ENCODE measurements at regions not wholly inside any gene's neighbourhood (a gene's known extent, or its start where the extent isn't known, plus 50 kb on each side); places are given as distances from the start of the nearest gene placed in this dataset.

DNA sequence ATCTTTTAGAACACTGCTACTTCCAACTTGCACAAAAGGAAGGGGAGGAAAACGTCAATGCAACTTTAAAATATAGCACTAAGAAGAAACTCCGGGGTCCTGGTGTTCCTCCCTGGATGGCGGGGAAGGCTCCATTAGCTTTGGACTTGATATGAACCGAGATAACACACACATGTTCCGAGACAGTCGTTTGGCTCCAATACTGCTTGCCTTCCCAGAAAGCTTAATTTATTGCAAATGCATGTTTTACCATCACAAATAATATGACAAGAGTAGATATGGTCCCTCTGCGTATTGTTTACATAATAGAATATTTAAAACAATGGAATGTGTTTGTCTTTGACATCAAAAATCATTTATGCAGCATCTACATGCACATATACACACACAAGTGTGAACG is 87.6 kb upstream of the CLMN start (continued):
- TF ChIP-seq, protein P1, sequence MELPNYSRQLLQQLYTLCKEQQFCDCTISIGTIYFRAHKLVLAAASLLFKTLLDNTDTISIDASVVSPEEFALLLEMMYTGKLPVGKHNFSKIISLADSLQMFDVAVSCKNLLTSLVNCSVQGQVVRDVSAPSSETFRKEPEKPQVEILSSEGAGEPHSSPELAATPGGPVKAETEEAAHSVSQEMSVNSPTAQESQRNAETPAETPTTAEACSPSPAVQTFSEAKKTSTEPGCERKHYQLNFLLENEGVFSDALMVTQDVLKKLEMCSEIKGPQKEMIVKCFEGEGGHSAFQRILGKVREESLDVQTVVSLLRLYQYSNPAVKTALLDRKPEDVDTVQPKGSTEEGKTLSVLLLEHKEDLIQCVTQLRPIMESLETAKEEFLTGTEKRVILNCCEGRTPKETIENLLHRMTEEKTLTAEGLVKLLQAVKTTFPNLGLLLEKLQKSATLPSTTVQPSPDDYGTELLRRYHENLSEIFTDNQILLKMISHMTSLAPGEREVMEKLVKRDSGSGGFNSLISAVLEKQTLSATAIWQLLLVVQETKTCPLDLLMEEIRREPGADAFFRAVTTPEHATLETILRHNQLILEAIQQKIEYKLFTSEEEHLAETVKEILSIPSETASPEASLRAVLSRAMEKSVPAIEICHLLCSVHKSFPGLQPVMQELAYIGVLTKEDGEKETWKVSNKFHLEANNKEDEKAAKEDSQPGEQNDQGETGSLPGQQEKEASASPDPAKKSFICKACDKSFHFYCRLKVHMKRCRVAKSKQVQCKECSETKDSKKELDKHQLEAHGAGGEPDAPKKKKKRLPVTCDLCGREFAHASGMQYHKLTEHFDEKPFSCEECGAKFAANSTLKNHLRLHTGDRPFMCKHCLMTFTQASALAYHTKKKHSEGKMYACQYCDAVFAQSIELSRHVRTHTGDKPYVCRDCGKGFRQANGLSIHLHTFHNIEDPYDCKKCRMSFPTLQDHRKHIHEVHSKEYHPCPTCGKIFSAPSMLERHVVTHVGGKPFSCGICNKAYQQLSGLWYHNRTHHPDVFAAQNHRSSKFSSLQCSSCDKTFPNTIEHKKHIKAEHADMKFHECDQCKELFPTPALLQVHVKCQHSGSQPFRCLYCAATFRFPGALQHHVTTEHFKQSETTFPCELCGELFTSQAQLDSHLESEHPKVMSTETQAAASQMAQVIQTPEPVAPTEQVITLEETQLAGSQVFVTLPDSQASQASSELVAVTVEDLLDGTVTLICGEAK (IDR thresholded peaks at IDR 0.05; ENCODE audit: borderline replicate concordance): no peak
- TF ChIP-seq RAD51 (IDR thresholded peaks at IDR 0.05): no peak
- TF ChIP-seq, protein P2, sequence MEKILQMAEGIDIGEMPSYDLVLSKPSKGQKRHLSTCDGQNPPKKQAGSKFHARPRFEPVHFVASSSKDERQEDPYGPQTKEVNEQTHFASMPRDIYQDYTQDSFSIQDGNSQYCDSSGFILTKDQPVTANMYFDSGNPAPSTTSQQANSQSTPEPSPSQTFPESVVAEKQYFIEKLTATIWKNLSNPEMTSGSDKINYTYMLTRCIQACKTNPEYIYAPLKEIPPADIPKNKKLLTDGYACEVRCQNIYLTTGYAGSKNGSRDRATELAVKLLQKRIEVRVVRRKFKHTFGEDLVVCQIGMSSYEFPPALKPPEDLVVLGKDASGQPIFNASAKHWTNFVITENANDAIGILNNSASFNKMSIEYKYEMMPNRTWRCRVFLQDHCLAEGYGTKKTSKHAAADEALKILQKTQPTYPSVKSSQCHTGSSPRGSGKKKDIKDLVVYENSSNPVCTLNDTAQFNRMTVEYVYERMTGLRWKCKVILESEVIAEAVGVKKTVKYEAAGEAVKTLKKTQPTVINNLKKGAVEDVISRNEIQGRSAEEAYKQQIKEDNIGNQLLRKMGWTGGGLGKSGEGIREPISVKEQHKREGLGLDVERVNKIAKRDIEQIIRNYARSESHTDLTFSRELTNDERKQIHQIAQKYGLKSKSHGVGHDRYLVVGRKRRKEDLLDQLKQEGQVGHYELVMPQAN (conservative IDR thresholded peaks at IDR 0.05): no peak

DNA sequence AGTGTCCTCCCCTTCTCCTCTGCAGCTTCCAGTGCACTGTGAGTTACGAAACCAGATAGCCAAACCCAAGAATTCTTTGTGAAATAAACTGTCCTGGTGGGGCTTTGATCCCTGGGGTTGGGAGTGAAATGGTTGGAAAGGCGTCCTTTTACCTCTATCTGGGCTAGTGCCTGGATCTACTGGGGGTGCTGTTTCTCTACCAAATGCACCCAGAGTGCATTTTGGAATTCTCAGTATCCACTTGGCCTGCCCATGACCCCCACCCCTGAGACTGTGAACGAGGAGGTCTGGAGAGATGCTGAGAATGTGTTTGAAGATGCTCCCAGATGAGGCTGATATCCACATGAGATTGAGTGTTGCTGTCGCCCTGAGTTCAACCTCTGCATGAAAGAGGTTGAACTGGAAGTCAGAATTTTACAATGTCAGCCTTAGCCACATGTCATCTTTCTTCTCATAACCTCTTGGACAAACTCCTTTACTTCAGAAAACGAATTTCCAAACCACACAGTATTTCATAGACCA is 87.1 kb upstream of the CLMN start:
- Histone ChIP-seq H2AFZ (ENCODE audit: control insufficient read depth, low read depth, low read length) (no peak overlapping the region), H3K4me3 (no peak overlapping the region), H3K36me3 (ENCODE audit: control insufficient read depth in 2 of 2, insufficient read depth in 2 of 2, low read length in 1 of 2) (no peaks in the 10 kb centered on the region; a peak in 1 of 4 replicates), H3K9me3 (replicated peaks; ENCODE audit: control insufficient read depth, insufficient read depth, low read length) (no peaks in the 10 kb centered on the region), H3K27ac (ENCODE audit: control insufficient read depth, insufficient read depth) (no peak overlapping the region), H3K79me2 (ENCODE audit: control insufficient read depth, insufficient read depth, low read length) (no peaks in the 10 kb centered on the region), H4K20me1 (ENCODE audit: control insufficient read depth, insufficient read depth) (no peaks in the 10 kb centered on the region), H3K9ac (ENCODE audit: control insufficient read depth, insufficient read depth, low read length) (no peak overlapping the region), H3K4me2 (ENCODE audit: control insufficient read depth, insufficient read depth) (no peak overlapping the region), H3K27me3 (replicated peaks in 1 of 2; ENCODE audit: control insufficient read depth in 2 of 2, insufficient read depth in 2 of 2, low read length in 1 of 2) (no peaks in the 10 kb centered on the region), H3K4me1 (ENCODE audit: control insufficient read depth, insufficient read depth, low read length) (no peaks in the 10 kb centered on the region)
- intact Hi-C loops (cut with micrococcal nuclease; ENCODE audit: unreplicated experiment) (no loop called here), in situ Hi-C loops (cut with MboI) (no loop called here)
- FAIRE-seq (no peak), ATAC-seq (no peak), DNase-seq (ENCODE audit: low read depth, low spot score) (no peak)
- ChIA-PET SMC1A (ENCODE audit: uncharacterized antibody, unreplicated experiment) (no interaction called here), RAD21 (ENCODE audit: unreplicated experiment) (no interaction called here), CTCF (no interaction called here), POLR2A (no interaction called here)
- WGBS (ENCODE audit: insufficient coverage, insufficient replicate concordance, low lambda C conversion rate, missing lambda C conversion rate): 75% methylated on average over 5 of the region's 5 CpGs
- TF ChIP-seq POU2F2 (IDR thresholded peaks at IDR 0.05; ENCODE audit: borderline replicate concordance, low read depth, low read length) (no peak), RBBP5 (conservative IDR thresholded peaks at IDR 0.05) (no peak), NFYA (IDR thresholded peaks at IDR 0.05; ENCODE audit: borderline replicate concordance, low read depth, low read length) (no peak), SPI1 (IDR thresholded peaks at IDR 0.05; ENCODE audit: borderline replicate concordance, insufficient read depth, low read depth, low read length) (no peak), MTA3 (IDR thresholded peaks at IDR 0.05; ENCODE audit: borderline replicate concordance, low read length) (no peak), HSF1 (IDR thresholded peaks at IDR 0.05; ENCODE audit: low read depth, low read length) (no peak), ZZZ3 (IDR thresholded peaks at IDR 0.05; ENCODE audit: control insufficient read depth, insufficient read length, low read depth) (no peak), NFIC (IDR thresholded peaks at IDR 0.05; ENCODE audit: low read depth, low read length) (no peak), SREBF1 (IDR thresholded peaks at IDR 0.05; ENCODE audit: low read length) (no peak), BCLAF1 (IDR thresholded peaks at IDR 0.05) (no peak)
- no TSS peak for BruUV-seq (replicated peaks)

All from GM12878 (cell line).